LNCAP (cell line): ENCODE measurements at regions not wholly inside any gene's neighbourhood (a gene's known extent, or its start where the extent isn't known, plus 50 kb on each side); places are given as distances from the start of the nearest gene placed in this dataset.

Source experiments
- CTCF ChIP-seq: fragments of 450-650 bp; IDR thresholded peaks from 2 replicates; pipeline ENCODE4 v1.5.1; 2017; ENCODE audit warnings: mild to moderate bottlenecking

GRCh38 chr12:19025582-19025981 lies 104.0 kb upstream of the PLEKHA5 start:
- TF ChIP-seq CTCF, result no peak

- no peak for TF ChIP-seq CTCF
Measured at GRCh38 chr12:19026034-19026433, 103.5 kb upstream of the PLEKHA5 start.

- no peak for TF ChIP-seq CTCF
Measured at GRCh38 chr12:19026614-19027488, 102.7 kb upstream of the PLEKHA5 start.

- TF ChIP-seq CTCF, result no peak
Measured at GRCh38 chr12:19030180-19030579, 99.4 kb upstream of the PLEKHA5 start.

GRCh38 chr12:19030603-19031002 lies 98.9 kb upstream of the PLEKHA5 start:
- no peak for TF ChIP-seq CTCF

GRCh38 chr12:19031032-19031431 lies 98.5 kb upstream of the PLEKHA5 start:
- TF ChIP-seq CTCF, result no peak

GRCh38 chr12:19032826-19033225 lies 96.7 kb upstream of the PLEKHA5 start:
- no peak for TF ChIP-seq CTCF

GRCh38 chr12:19033244-19033643 lies 96.3 kb upstream of the PLEKHA5 start:
- no peak for TF ChIP-seq CTCF
